Fibroblast of the aortic adventitia (primary cell): ENCODE measurements at regions not wholly inside any gene's neighbourhood (a gene's known extent, or its start where the extent isn't known, plus 50 kb on each side); places are given as distances from the start of the nearest gene placed in this dataset.

Experiments used
- DNase-seq: peaks from one replicate; pipeline ENCODE4 v3.0.0-alpha.2; 2010; ENCODE audit warnings: low read depth
- H3K4me3 ChIP-seq: 2 replicates; pipeline ENCODE4 v1.5.1; 2011; ENCODE audit warnings: low read depth, mild to moderate bottlenecking, control low read depth, low read length, moderate library complexity
- CTCF ChIP-seq: IDR thresholded peaks from 2 replicates; pipeline ENCODE4 v1.5.1; 2011; ENCODE audit warnings: mild to moderate bottlenecking, low read length, control low read depth, inconsistent platforms; ENCODE audit not compliant: insufficient read depth

- no peak for DNase-seq
- no peak for TF ChIP-seq CTCF
- no peak overlapping the region for H3K4me3 ChIP-seq
Measured at GRCh38 chr9:126205845-126206498, 120.7 kb upstream of the MVB12B start.

GRCh38 chr9:126207256-126207655 lies 119.4 kb upstream of the MVB12B start:
- no peak overlapping the region for H3K4me3 ChIP-seq
- DNase-seq, result no peak
- no peak for TF ChIP-seq CTCF

- H3K4me3 ChIP-seq, result no peak overlapping the region
- DNase-seq, result no peak
- no peak for TF ChIP-seq CTCF
Measured at GRCh38 chr9:126208216-126208758, 118.3 kb upstream of the MVB12B start.

DNA sequence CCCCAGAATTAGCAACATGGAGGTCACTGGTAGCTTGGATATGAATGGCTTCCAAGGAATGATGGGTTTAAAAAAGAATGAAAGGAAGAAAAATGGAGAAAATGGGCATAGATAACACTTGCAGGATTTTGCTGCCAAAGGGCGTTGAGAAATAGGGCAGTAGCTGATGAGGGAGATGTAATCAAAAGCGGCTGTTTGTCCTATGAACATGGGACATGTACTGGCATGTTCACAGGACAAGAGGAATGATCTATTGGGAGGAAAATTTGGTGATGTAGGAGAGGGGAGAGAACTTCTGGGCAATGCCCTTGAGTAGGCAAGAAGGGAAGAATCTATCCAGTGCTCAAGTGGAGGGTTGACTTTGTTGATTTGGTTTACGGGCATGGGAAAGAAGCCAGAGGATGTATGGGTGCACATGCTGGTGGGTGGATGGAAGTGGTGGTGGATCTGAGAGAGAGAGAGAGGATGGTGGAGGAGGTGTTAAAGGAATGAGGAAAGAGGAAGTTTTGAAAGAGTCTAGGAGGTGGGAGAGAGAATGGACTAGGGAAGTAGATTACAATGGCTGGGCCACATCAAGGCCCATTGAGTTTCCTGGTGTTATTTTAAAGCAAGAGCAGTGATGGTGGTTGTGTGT lies 115.1 kb upstream of the MVB12B start:
- DNase-seq, result no peak
- no peak for TF ChIP-seq CTCF
- no peak overlapping the region for H3K4me3 ChIP-seq

GRCh38 chr9:126215486-126215885 lies 111.1 kb upstream of the MVB12B start:
- no peak for TF ChIP-seq CTCF
- no peak overlapping the region for H3K4me3 ChIP-seq

GRCh38 chr9:126216826-126217225 lies 109.8 kb upstream of the MVB12B start:
- no peak for DNase-seq
- H3K4me3 ChIP-seq, result no peak overlapping the region
- no peak for TF ChIP-seq CTCF

More at GRCh38 chr9:126215486-126215885, 111.1 kb upstream of the MVB12B start:
- no peak for DNase-seq
